ENCODE measurements at regions not wholly inside any gene's neighbourhood (a gene's known extent, or its start where the extent isn't known, plus 50 kb on each side); places are given as distances from the start of the nearest gene placed in this dataset.

DNA sequence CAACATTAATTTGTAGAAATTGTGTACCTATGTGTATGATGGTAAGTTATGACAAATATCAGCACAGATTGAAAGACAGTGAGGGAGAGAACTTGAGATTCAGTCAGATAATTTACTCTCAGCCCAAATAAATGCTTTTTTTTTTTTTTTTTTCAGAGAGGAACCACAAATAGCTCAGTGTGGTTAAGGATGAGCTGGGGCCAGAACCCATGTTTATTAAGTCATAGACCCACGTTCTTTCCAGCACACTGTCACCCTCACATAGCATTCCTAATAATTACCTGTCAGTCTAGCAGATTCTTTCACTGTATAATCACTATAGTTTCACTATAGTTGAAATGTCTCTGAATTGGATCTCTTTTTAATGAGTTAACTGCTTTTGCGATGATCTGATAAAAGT lies 246.1 kb downstream of the ZIC1 start:
- H3K27me3 Mint-ChIP-seq (ENCODE audit: low read depth) = no peaks in the 10 kb centered on the region
- no peak overlapping the region for H3K4me3 Mint-ChIP-seq (ENCODE audit: unreplicated experiment)
- no peak for DNase-seq (ENCODE audit: low spot score)
- H3K9me3 Mint-ChIP-seq (ENCODE audit: low read depth) = no peaks in the 10 kb centered on the region
- H3K36me3 Mint-ChIP-seq (ENCODE audit: low read depth) = peaks cover 2% of the 10 kb centered on the region
- TF ChIP-seq CTCF (IDR thresholded peaks at IDR 0.05) = no peak
- peak overlapping the region; percentile 83 for H3K27ac Mint-ChIP-seq (ENCODE audit: unreplicated experiment)
- peaks cover 52% of the 10 kb centered on the region for H3K4me1 Mint-ChIP-seq (ENCODE audit: low read depth)

- Mint-ChIP-seq H3K27ac (ENCODE audit: unreplicated experiment) (peak overlapping the region; percentile 24), H3K9me3 (ENCODE audit: low read depth) (no peaks in the 10 kb centered on the region), H3K4me3 (ENCODE audit: unreplicated experiment) (no peak overlapping the region), H3K4me1 (ENCODE audit: low read depth) (peaks cover 49% of the 10 kb centered on the region), H3K36me3 (ENCODE audit: low read depth) (peaks cover 2% of the 10 kb centered on the region), H3K27me3 (ENCODE audit: low read depth) (no peaks in the 10 kb centered on the region)
- no peak for TF ChIP-seq CTCF (IDR thresholded peaks at IDR 0.05)
- no peak for DNase-seq (ENCODE audit: low spot score)
Observed at GRCh38 chr3:147656023-147656422, 246.9 kb downstream of the ZIC1 start.

- TF ChIP-seq CTCF (IDR thresholded peaks at IDR 0.05) = no peak
- Mint-ChIP-seq H3K27ac (ENCODE audit: unreplicated experiment) (no peak overlapping the region), H3K4me1 (ENCODE audit: low read depth) (no peaks in the 10 kb centered on the region), H3K27me3 (ENCODE audit: low read depth) (no peaks in the 10 kb centered on the region), H3K36me3 (ENCODE audit: low read depth) (peaks cover 2% of the 10 kb centered on the region), H3K4me3 (ENCODE audit: unreplicated experiment) (no peak overlapping the region), H3K9me3 (ENCODE audit: low read depth) (no peaks in the 10 kb centered on the region)
- no peak for DNase-seq (ENCODE audit: low spot score)
Observed at GRCh38 chr3:147661916-147662315, 252.8 kb downstream of the ZIC1 start.

GRCh38 chr3:147662705-147663104 lies 253.5 kb downstream of the ZIC1 start:
- Mint-ChIP-seq H3K9me3 (ENCODE audit: low read depth) (no peaks in the 10 kb centered on the region), H3K4me1 (ENCODE audit: low read depth) (no peaks in the 10 kb centered on the region), H3K4me3 (ENCODE audit: unreplicated experiment) (no peak overlapping the region), H3K27me3 (ENCODE audit: low read depth) (no peaks in the 10 kb centered on the region), H3K27ac (ENCODE audit: unreplicated experiment) (no peak overlapping the region), H3K36me3 (ENCODE audit: low read depth) (peaks cover 2% of the 10 kb centered on the region)
- no peak for TF ChIP-seq CTCF (IDR thresholded peaks at IDR 0.05)
- no peak for DNase-seq (ENCODE audit: low spot score)

DNA sequence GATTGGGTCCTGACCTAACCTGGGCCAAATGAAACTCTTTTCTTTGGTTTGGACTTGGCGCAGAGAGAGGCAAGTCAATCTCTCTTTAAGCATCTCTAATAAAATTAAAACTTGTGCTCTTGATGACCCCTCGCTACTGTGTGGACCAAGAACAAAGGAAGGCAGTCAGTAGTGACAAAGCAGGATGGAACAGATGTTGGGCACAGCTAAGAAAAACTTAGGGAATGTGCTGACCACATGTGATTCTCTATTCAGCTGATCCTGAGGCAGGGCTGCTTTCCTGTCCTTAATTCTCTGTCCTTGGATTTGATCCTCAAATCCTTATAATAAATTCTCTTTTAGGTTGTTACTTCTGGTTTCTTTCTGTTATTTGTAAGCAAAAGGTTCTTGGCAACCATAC lies 259.9 kb downstream of the ZIC1 start:
- Mint-ChIP-seq H3K36me3 (ENCODE audit: low read depth) (no peaks in the 10 kb centered on the region), H3K27me3 (ENCODE audit: low read depth) (no peaks in the 10 kb centered on the region), H3K27ac (ENCODE audit: unreplicated experiment) (no peak overlapping the region), H3K9me3 (ENCODE audit: low read depth) (no peaks in the 10 kb centered on the region), H3K4me3 (ENCODE audit: unreplicated experiment) (no peak overlapping the region), H3K4me1 (ENCODE audit: low read depth) (no peaks in the 10 kb centered on the region)
- TF ChIP-seq CTCF (IDR thresholded peaks at IDR 0.05) = no peak
- DNase-seq (ENCODE audit: low spot score) = no peak

Measured in chondrocyte (in vitro differentiated cells).